Thoracic aorta (tissue), 2 donors: ENCODE measurements at regions not wholly inside any gene's neighbourhood (a gene's known extent, or its start where the extent isn't known, plus 50 kb on each side); places are given as distances from the start of the nearest gene placed in this dataset.
"Not testable (repeated sequence)": the region's sequence is repeated elsewhere in the genome, so short reads cannot be mapped to it uniquely, and the experiment has no call there.

Source experiments
- ATAC-seq: fragments of 150-250 bp; one replicate; pipeline ENCODE4 v1.8.0; 2017; ENCODE audit warnings: low read depth; ENCODE audit not compliant: insufficient number of reproducible peaks, low FRiP score
- DNase-seq: peaks from one replicate; pipeline ENCODE4 v3.0.0-alpha.2; 2020; ENCODE audit warnings: low spot score
- H3K27ac ChIP-seq, 2 donors: fragments of 200-600 bp; sonication (generic); 1 replicate in 1 of 2; 2 replicates in 1 of 2; pipeline ENCODE4 v1.5.1; 2016; ENCODE audit warnings: mild to moderate bottlenecking in 2 of 2, moderate library complexity in 2 of 2
- H3K27me3 ChIP-seq: fragments of 200-600 bp; sonication (generic); replicated peaks from 2 replicates; pipeline ENCODE4 v1.6.0; 2016; ENCODE audit warnings: mild to moderate bottlenecking; ENCODE audit not compliant: insufficient read depth
- H3K36me3 ChIP-seq: fragments of 200-600 bp; sonication (generic); one replicate; pipeline ENCODE4 v1.5.1; 2016
- H3K4me1 ChIP-seq, 2 donors: fragments of 200-600 bp; sonication (generic); 1 replicate in 1 of 2; 2 replicates in 1 of 2; pipeline versions ENCODE4 v1.5.1 to v1.6.0; 2016; ENCODE audit warnings: low read depth in 2 of 2, mild to moderate bottlenecking in 1 of 2; ENCODE audit not compliant: control insufficient read depth in 1 of 2
- H3K4me3 ChIP-seq: fragments of 200-600 bp; sonication (generic); 2 replicates; pipeline ENCODE4 v1.5.1; 2016; ENCODE audit warnings: mild to moderate bottlenecking
- H3K9me3 ChIP-seq: fragments of 200-600 bp; sonication (generic); 2 replicates; pipeline ENCODE4 v1.5.1; 2016
- CTCF ChIP-seq: fragments of 200-600 bp; sonication (generic); IDR thresholded peaks from one replicate; pipeline ENCODE4 v1.5.1; 2019; ENCODE audit warnings: antibody characterized with exemption

- Histone ChIP-seq H3K4me1 (peaks cover 23 to 41% of the 10 kb centered on the region in 2 donors), H3K27ac (peak overlapping the region; percentile 73 to 86), H3K9me3 (no peaks in the 10 kb centered on the region), H3K4me3 (peak overlapping the region; percentile 47), H3K27me3 (no peaks in the 10 kb centered on the region), H3K36me3 (no peaks in the 10 kb centered on the region)
- DNase-seq (no peak), ATAC-seq (peak; percentile 53)
- no peak for TF ChIP-seq CTCF
These were observed 158.7 kb upstream of the DPP10 start for GRCh38 chr2:114283774-114284173.

- ATAC-seq = no peak
- H3K27ac ChIP-seq = peak overlapping the region; percentile 10 to 86
- DNase-seq = no peak
- no peak overlapping the region for H3K4me3 ChIP-seq
- peaks cover 23 to 38% of the 10 kb centered on the region in 2 donors for H3K4me1 ChIP-seq
- H3K27me3 ChIP-seq = no peaks in the 10 kb centered on the region
- no peaks in the 10 kb centered on the region for H3K9me3 ChIP-seq
- no peaks in the 10 kb centered on the region for H3K36me3 ChIP-seq
- TF ChIP-seq CTCF = no peak
These were observed 156.0 kb upstream of the DPP10 start for GRCh38 chr2:114286438-114286837.

GRCh38 chr2:114293355-114293754, 149.1 kb upstream of the DPP10 start:
- no peak for ATAC-seq
- H3K4me1 ChIP-seq = peaks cover 2 to 12% of the 10 kb centered on the region in 2 donors
- no peaks in the 10 kb centered on the region for H3K9me3 ChIP-seq
- no peak for TF ChIP-seq CTCF
- no peaks in the 10 kb centered on the region for H3K27me3 ChIP-seq
- H3K27ac ChIP-seq = no peak overlapping the region
- H3K4me3 ChIP-seq = no peak overlapping the region
- H3K36me3 ChIP-seq = no peaks in the 10 kb centered on the region
- no peak for DNase-seq

GRCh38 chr2:114294741-114295140, 147.7 kb upstream of the DPP10 start:
- H3K27me3 ChIP-seq = no peaks in the 10 kb centered on the region
- H3K4me3 ChIP-seq = no peak overlapping the region
- TF ChIP-seq CTCF = no peak
- DNase-seq = no peak
- H3K36me3 ChIP-seq = no peaks in the 10 kb centered on the region
- H3K27ac ChIP-seq = no peak overlapping the region
- no peak for ATAC-seq
- peaks cover 2 to 12% of the 10 kb centered on the region in 2 donors for H3K4me1 ChIP-seq
- no peaks in the 10 kb centered on the region for H3K9me3 ChIP-seq

- not testable (repeated sequence) for H3K27ac ChIP-seq, ATAC-seq, H3K27me3 ChIP-seq, H3K36me3 ChIP-seq, H3K4me3 ChIP-seq, DNase-seq, H3K4me1 ChIP-seq, H3K9me3 ChIP-seq
These were observed 142.1 kb upstream of the DPP10 start for GRCh38 chr2:114300351-114300750.

GRCh38 chr2:114316532-114317300, 125.7 kb upstream of the DPP10 start:
- ATAC-seq (no peak), DNase-seq (no peak)
- Histone ChIP-seq H3K9me3 (no peaks in the 10 kb centered on the region), H3K36me3 (no peaks in the 10 kb centered on the region), H3K27ac (no peak overlapping the region), H3K4me3 (no peak overlapping the region), H3K4me1 (no peaks in the 10 kb centered on the region), H3K27me3 (no peaks in the 10 kb centered on the region)
- no peak for TF ChIP-seq CTCF
